ENCODE measurements at regions not wholly inside any gene's neighbourhood (a gene's known extent, or its start where the extent isn't known, plus 50 kb on each side); places are given as distances from the start of the nearest gene placed in this dataset.

DNA sequence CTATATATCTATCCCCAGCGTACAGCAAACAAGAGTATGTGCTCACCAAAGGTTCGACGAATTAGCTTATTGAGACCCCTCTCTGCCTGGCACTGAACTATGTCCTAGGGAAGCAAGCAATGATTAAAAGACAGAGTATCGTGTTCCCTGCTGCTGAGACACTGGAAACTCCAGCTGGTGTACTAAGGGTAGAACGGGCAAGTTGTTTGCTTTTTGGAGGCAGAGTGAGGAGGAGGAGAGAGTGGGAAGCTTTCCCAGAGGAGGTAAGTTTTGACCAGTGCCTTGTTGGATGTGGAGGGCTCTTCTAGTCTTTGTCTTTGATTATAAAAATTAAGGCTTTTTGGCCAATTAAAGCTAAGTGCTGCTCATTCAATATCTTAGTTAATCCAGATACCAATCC lies 61.7 kb downstream of the PJA1 start:
- SMC1A ChIA-PET (ENCODE audit: uncharacterized antibody, unreplicated experiment): no interaction called here
- Histone ChIP-seq H3K79me2 (ENCODE audit: control insufficient read depth, insufficient read depth, low read length) (no peaks in the 10 kb centered on the region), H3K27me3 (replicated peaks in 1 of 2; ENCODE audit: control insufficient read depth in 2 of 2, insufficient read depth in 2 of 2, low read length in 1 of 2) (no peaks in the 10 kb centered on the region; a peak in 1 of 4 replicates), H3K9ac (ENCODE audit: control insufficient read depth, insufficient read depth, low read length) (no peak overlapping the region), H4K20me1 (ENCODE audit: control insufficient read depth, insufficient read depth) (no peaks in the 10 kb centered on the region), H3K36me3 (ENCODE audit: control insufficient read depth in 2 of 2, insufficient read depth in 2 of 2, low read length in 1 of 2) (no peaks in the 10 kb centered on the region), H3K4me1 (ENCODE audit: control insufficient read depth, insufficient read depth, low read length) (no peaks in the 10 kb centered on the region), H3K9me3 (replicated peaks; ENCODE audit: control insufficient read depth, insufficient read depth, low read length) (no peaks in the 10 kb centered on the region), H3K4me3 (no peak overlapping the region), H2AFZ (ENCODE audit: control insufficient read depth, low read depth, low read length) (no peak overlapping the region), H3K27ac (ENCODE audit: control insufficient read depth, insufficient read depth) (no peak overlapping the region), H3K4me2 (ENCODE audit: control insufficient read depth, insufficient read depth) (no peak overlapping the region)
- BruUV-seq (replicated peaks): no TSS peak
- RAD21 ChIA-PET (ENCODE audit: unreplicated experiment): no interaction called here
- no peak for ATAC-seq
- WGBS (ENCODE audit: insufficient coverage, insufficient replicate concordance, low lambda C conversion rate, missing lambda C conversion rate): 13% methylated on average over 5 of the region's 5 CpGs
- intact Hi-C loops (cut with micrococcal nuclease; ENCODE audit: unreplicated experiment) (no loop called here), in situ Hi-C loops (cut with MboI) (no loop called here)
- CTCF ChIA-PET: interaction anchor here (0.7 kb wide), 1 partner anchor 10 kb away, joined by 3 read pairs; no protein-coding TSS in a partner anchor
- POLR2A ChIA-PET: interaction anchor here (0.6 kb wide), 1 partner anchor 204 kb away, joined by 8 read pairs; no protein-coding TSS in a partner anchor
- no peak for DNase-seq (ENCODE audit: low read depth, low spot score)
- no peak for FAIRE-seq
- TF ChIP-seq ATF2 (IDR thresholded peaks at IDR 0.05; ENCODE audit: low read length): no peak
- TF ChIP-seq HDAC2 (IDR thresholded peaks at IDR 0.05): no peak
- TF ChIP-seq CEBPZ (IDR thresholded peaks at IDR 0.05; ENCODE audit: low read depth, low read length): no peak
- TF ChIP-seq SUZ12 (IDR thresholded peaks at IDR 0.05; ENCODE audit: unreplicated experiment): no peak
- no peak for TF ChIP-seq MEF2B (IDR thresholded peaks at IDR 0.05; ENCODE audit: partially characterized antibody, poor library complexity, severe bottlenecking)
- TF ChIP-seq NFIC (IDR thresholded peaks at IDR 0.05; ENCODE audit: low read depth, low read length): no peak
- TF ChIP-seq BHLHE40 (IDR thresholded peaks at IDR 0.05; ENCODE audit: borderline replicate concordance in 1 of 2, low read depth in 2 of 2, low read length in 1 of 2): no peak
- TF ChIP-seq SPI1 (IDR thresholded peaks at IDR 0.05; ENCODE audit: borderline replicate concordance, insufficient read depth, low read depth, low read length): no peak
- TF ChIP-seq YBX1 (IDR thresholded peaks at IDR 0.05): no peak
- no peak for TF ChIP-seq SIX5 (IDR thresholded peaks at IDR 0.05; ENCODE audit: low read depth, low read length, severe bottlenecking)
- no peak for TF ChIP-seq CBX3 (IDR thresholded peaks at IDR 0.05; ENCODE audit: borderline replicate concordance, low read depth)
- no peak for TF ChIP-seq GATAD2B (conservative IDR thresholded peaks at IDR 0.05; ENCODE audit: low read depth)
- TF ChIP-seq, protein P1, sequence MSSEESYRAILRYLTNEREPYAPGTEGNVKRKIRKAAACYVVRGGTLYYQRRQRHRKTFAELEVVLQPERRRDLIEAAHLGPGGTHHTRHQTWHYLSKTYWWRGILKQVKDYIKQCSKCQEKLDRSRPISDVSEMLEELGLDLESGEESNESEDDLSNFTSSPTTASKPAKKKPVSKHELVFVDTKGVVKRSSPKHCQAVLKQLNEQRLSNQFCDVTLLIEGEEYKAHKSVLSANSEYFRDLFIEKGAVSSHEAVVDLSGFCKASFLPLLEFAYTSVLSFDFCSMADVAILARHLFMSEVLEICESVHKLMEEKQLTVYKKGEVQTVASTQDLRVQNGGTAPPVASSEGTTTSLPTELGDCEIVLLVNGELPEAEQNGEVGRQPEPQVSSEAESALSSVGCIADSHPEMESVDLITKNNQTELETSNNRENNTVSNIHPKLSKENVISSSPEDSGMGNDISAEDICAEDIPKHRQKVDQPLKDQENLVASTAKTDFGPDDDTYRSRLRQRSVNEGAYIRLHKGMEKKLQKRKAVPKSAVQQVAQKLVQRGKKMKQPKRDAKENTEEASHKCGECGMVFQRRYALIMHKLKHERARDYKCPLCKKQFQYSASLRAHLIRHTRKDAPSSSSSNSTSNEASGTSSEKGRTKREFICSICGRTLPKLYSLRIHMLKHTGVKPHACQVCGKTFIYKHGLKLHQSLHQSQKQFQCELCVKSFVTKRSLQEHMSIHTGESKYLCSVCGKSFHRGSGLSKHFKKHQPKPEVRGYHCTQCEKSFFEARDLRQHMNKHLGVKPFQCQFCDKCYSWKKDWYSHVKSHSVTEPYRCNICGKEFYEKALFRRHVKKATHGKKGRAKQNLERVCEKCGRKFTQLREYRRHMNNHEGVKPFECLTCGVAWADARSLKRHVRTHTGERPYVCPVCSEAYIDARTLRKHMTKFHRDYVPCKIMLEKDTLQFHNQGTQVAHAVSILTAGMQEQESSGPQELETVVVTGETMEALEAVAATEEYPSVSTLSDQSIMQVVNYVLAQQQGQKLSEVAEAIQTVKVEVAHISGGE (CRISPR knock-in tag; IDR thresholded peaks at IDR 0.05): no peak

Data from GM12878 (cell line).